PC-9 (cell line): ENCODE measurements at regions not wholly inside any gene's neighbourhood (a gene's known extent, or its start where the extent isn't known, plus 50 kb on each side); places are given as distances from the start of the nearest gene placed in this dataset.

ENCODE experiments used
- BruUV-seq: library from RNA; stranded (reverse); fragments of 400-500 nt; replicated peaks from 2 replicates; lab custom pipeline; 2021; lab: Mats Ljungman, UMichigan
- CTCF ChIA-PET: fragments of 300-600 bp; sonication (Branson Sonifier 250); formaldehyde crosslinking; loops from one replicate; lab custom pipeline; 2022; ENCODE audit warnings: antibody characterized with exemption; lab: Charles Lee
- POLR2A ChIA-PET: fragments of 300-600 bp; sonication (Branson Sonifier 250); formaldehyde crosslinking; loops from one replicate; lab custom pipeline; 2022; ENCODE audit warnings: antibody characterized with exemption; ENCODE audit not compliant: unreplicated experiment; lab: Charles Lee
- DNase-seq, 2 experiments: peaks; one replicate each; pipeline versions ENCODE4 v3.0.0 to v3.0.0-alpha.2; 2015 to 2022; ENCODE audit warnings: mixed read lengths in 1 of 2
- H2AFZ ChIP-seq: fragments of 200-600 bp; sonication (generic); 2 replicates; pipeline ENCODE4 v1.8.1; 2017; ENCODE audit warnings: antibody characterized with exemption
- H3F3A ChIP-seq: fragments of 200-600 bp; sonication (generic); 2 replicates; pipeline ENCODE4 v1.8.1; 2017; ENCODE audit warnings: antibody characterized with exemption, mild to moderate bottlenecking, low read depth; ENCODE audit not compliant: insufficient read depth
- H3K27ac ChIP-seq: fragments of 200-600 bp; sonication (generic); 2 replicates; pipeline ENCODE4 v1.6.1; 2016; ENCODE audit warnings: mixed run types
- H3K27me3 ChIP-seq: fragments of 200-600 bp; sonication (generic); 2 replicates; pipeline ENCODE4 v1.6.1; 2016; ENCODE audit warnings: low read depth, mixed run types; ENCODE audit not compliant: insufficient read depth
- H3K36me3 ChIP-seq: fragments of 200-600 bp; sonication (generic); 2 replicates; pipeline ENCODE4 v1.6.1; 2016; ENCODE audit warnings: low read depth, mixed run types
- H3K4me1 ChIP-seq: fragments of 200-600 bp; sonication (generic); replicated peaks from 2 replicates; pipeline ENCODE4 v1.6.1; 2016; ENCODE audit warnings: mixed run types; ENCODE audit not compliant: insufficient read depth
- H3K4me2 ChIP-seq: fragments of 200-600 bp; sonication (generic); 2 replicates; pipeline ENCODE4 v1.6.1; 2017; ENCODE audit warnings: mixed run types
- H3K4me3 ChIP-seq: fragments of 200-600 bp; sonication (generic); 2 replicates; pipeline ENCODE4 v1.6.1; 2016; ENCODE audit warnings: mixed run types
- H3K79me2 ChIP-seq: fragments of 200-600 bp; sonication (generic); 2 replicates; pipeline ENCODE4 v1.6.1; 2017; ENCODE audit warnings: low read depth, mixed run types
- H3K9me2 ChIP-seq: fragments of 200-600 bp; sonication (generic); 2 replicates; pipeline ENCODE4 v1.8.1; 2017; ENCODE audit warnings: mild to moderate bottlenecking; ENCODE audit not compliant: insufficient read depth
- H3K9me3 ChIP-seq: fragments of 200-600 bp; sonication (generic); 2 replicates; pipeline ENCODE4 v1.8.1; 2016; ENCODE audit warnings: low read depth; ENCODE audit not compliant: insufficient read depth
- H4K20me1 ChIP-seq: fragments of 200-600 bp; sonication (generic); 2 replicates; pipeline ENCODE4 v1.8.1; 2017; ENCODE audit not compliant: insufficient read depth
- CTCF ChIP-seq: fragments of 200-600 bp; sonication (generic); conservative IDR thresholded peaks from 2 replicates; pipeline ENCODE4 v1.6.1; 2017; ENCODE audit warnings: mixed run types, antibody characterized with exemption, mild to moderate bottlenecking, moderate library complexity
- EZH2 ChIP-seq: fragments of 200-600 bp; sonication (generic); IDR thresholded peaks from 2 replicates; pipeline ENCODE4 v1.8.0; 2017; ENCODE audit warnings: antibody characterized with exemption, low read depth
- intact Hi-C: fragments of 100-400 bp; cut with micrococcal nuclease; formaldehyde crosslinking; loops from one replicate; pipeline ENCODE4 v1.10.0; 2022; ENCODE audit not compliant: unreplicated experiment

- Histone ChIP-seq H2AFZ (no peak overlapping the region), H3K4me2 (no peak overlapping the region), H3K79me2 (no peaks in the 10 kb centered on the region), H3K27me3 (no peaks in the 10 kb centered on the region), H3K4me1 (0 out of 2 replicates have a peak, but pooled peaks cover 7% of the 10 kb centered on the region), H4K20me1 (no peaks in the 10 kb centered on the region), H3K9me3 (no peaks in the 10 kb centered on the region), H3F3A (no peaks in the 10 kb centered on the region; the same call in 1 of the 2 replicates), H3K36me3 (no peaks in the 10 kb centered on the region), H3K4me3 (no peak overlapping the region), H3K27ac (no peak overlapping the region), H3K9me2 (no peaks in the 10 kb centered on the region)
- ChIA-PET CTCF (no interaction called here), POLR2A (no interaction called here)
- no TSS peak for BruUV-seq
- no peak for TF ChIP-seq EZH2
- no peak for TF ChIP-seq CTCF
- no peak for DNase-seq
- intact Hi-C loops, result no loop called here
Measured at GRCh38 chr3:181290941-181291340, 301.4 kb upstream of the DNAJC19 start.

- no peaks in the 10 kb centered on the region for H3K27me3 ChIP-seq
- no peaks in the 10 kb centered on the region; the same call in 1 of the 2 replicates for H3F3A ChIP-seq
- no TSS peak for BruUV-seq
- H3K4me3 ChIP-seq, result no peak overlapping the region
- no peaks in the 10 kb centered on the region for H3K36me3 ChIP-seq
- H3K79me2 ChIP-seq, result no peaks in the 10 kb centered on the region
- no peaks in the 10 kb centered on the region for H4K20me1 ChIP-seq
- intact Hi-C loops, result no loop called here
- ChIA-PET CTCF (no interaction called here), POLR2A (no interaction called here)
- no peak overlapping the region for H3K4me2 ChIP-seq
- TF ChIP-seq CTCF, result no peak
- H3K9me3 ChIP-seq, result no peaks in the 10 kb centered on the region
- H3K4me1 ChIP-seq, result 0 out of 2 replicates have a peak, but pooled peaks cover 7% of the 10 kb centered on the region
- H3K27ac ChIP-seq, result no peak overlapping the region
- no peak overlapping the region for H2AFZ ChIP-seq
- DNase-seq, result no peak
- no peaks in the 10 kb centered on the region for H3K9me2 ChIP-seq
Measured at GRCh38 chr3:181289306-181289705, 299.8 kb upstream of the DNAJC19 start.

DNA sequence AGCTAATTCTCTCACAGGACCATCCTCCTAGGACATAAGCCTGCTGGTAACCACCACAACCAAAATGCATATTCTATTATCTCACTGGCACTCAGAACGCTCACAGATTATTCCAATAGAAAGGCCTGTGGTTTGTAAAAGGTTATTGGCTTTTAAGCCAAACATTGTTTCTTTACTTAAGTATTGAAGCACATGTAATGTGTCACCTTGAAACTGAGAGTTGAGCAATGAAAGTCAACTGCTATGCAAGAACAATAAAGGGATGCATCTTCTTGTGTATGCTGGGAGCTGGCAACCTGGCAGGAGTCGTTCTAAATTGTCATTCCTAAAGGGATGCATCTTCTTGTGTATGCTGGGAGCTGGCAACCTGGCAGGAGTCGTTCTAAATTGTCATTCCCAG, 298.6 kb upstream of the DNAJC19 start:
- Histone ChIP-seq H3K4me3 (no peak overlapping the region), H3K9me3 (no peaks in the 10 kb centered on the region), H3K27me3 (no peaks in the 10 kb centered on the region), H3K4me2 (no peak overlapping the region), H3K79me2 (no peaks in the 10 kb centered on the region), H3K36me3 (no peaks in the 10 kb centered on the region), H2AFZ (no peak overlapping the region), H3K4me1 (0 out of 2 replicates have a peak, but pooled peaks cover 6% of the 10 kb centered on the region), H3F3A (no peaks in the 10 kb centered on the region; the same call in 1 of the 2 replicates), H3K9me2 (no peaks in the 10 kb centered on the region), H3K27ac (no peak overlapping the region), H4K20me1 (no peaks in the 10 kb centered on the region)
- BruUV-seq, result no TSS peak
- no peak for DNase-seq
- intact Hi-C loops, result no loop called here
- POLR2A ChIA-PET, result no interaction called here
- TF ChIP-seq EZH2 (no peak), CTCF (no peak)
- CTCF ChIA-PET, result no interaction called here
